ENCODE measurements at regions not wholly inside any gene's neighbourhood (a gene's known extent, or its start where the extent isn't known, plus 50 kb on each side); places are given as distances from the start of the nearest gene placed in this dataset.

- TF ChIP-seq CTCF (IDR thresholded peaks at IDR 0.05) (no peak), POLR2A (IDR thresholded peaks at IDR 0.05) (no peak)
Observed at GRCh38 chrX:137363559-137363958, 202.4 kb upstream of the ZIC3 start.
